SK-N-SH (cell line): ENCODE measurements at regions not wholly inside any gene's neighbourhood (a gene's known extent, or its start where the extent isn't known, plus 50 kb on each side); places are given as distances from the start of the nearest gene placed in this dataset.

ENCODE experiments used
- CTCF ChIA-PET: fragments of 300-600, 350-600 bp; formaldehyde crosslinking; extraction: SDS; loops from one replicate; lab custom pipeline; 2021; lab: Yijun Ruan, JAX
- POLR2A ChIA-PET: fragments of 350-600 bp; sonication (Branson Sonifier 250); formaldehyde crosslinking; extraction: SDS; loops from one replicate; lab custom pipeline; 2020; ENCODE audit warnings: antibody characterized with exemption, inconsistent platforms; lab: Yijun Ruan, JAX
- DNase-seq: peaks from one replicate; pipeline ENCODE4 v3.0.0; 2012
- H2AFZ ChIP-seq: fragments of 200-600 bp; sonication (generic); 2 replicates; pipeline ENCODE4 v1.8.1; 2016; ENCODE audit warnings: antibody characterized with exemption, mild to moderate bottlenecking, low read depth
- H3F3A ChIP-seq: fragments of 200-600 bp; sonication (generic); replicated peaks from 2 replicates; pipeline ENCODE3; 2016; ENCODE audit warnings: antibody characterized with exemption, mild to moderate bottlenecking; ENCODE audit not compliant: insufficient read depth
- H3K27ac ChIP-seq, 2 experiments: fragments of 200-500 bp in 1 of 2; fragments of 200-600 bp in 1 of 2; sonication (Bioruptor generic) in 1 of 2; sonication (generic), shearing (Covaris generic) in 1 of 2; 2 replicates each; pipeline versions ENCODE4 v1.5.1 to v1.6.1; 2014 to 2016; ENCODE audit warnings: low read depth in 2 of 2, inconsistent platforms in 1 of 2, low read length in 1 of 2, mild to moderate bottlenecking in 1 of 2, mixed read lengths in 1 of 2
- H3K27me3 ChIP-seq: fragments of 200-600 bp; sonication (generic), shearing (Covaris generic); 2 replicates; pipeline ENCODE4 v1.6.1; 2016; ENCODE audit warnings: mixed run types; ENCODE audit not compliant: insufficient read depth
- H3K36me3 ChIP-seq, 2 experiments: fragments of 200-500 bp in 1 of 2; fragments of 200-600 bp in 1 of 2; sonication (Bioruptor generic) in 1 of 2; sonication (generic) in 1 of 2; replicated peaks in 1 of 2; 2 replicates each; pipeline versions ENCODE3 to v1.5.1; 2014 to 2016; ENCODE audit warnings: low read length in 1 of 2, mild to moderate bottlenecking in 1 of 2; ENCODE audit not compliant: insufficient read depth in 2 of 2, control insufficient read depth in 1 of 2
- H3K4me1 ChIP-seq, 2 experiments: fragments of 200-500 bp in 1 of 2; fragments of 200-600 bp in 1 of 2; sonication (Bioruptor generic) in 1 of 2; sonication (generic), shearing (Covaris generic) in 1 of 2; 2 replicates each; pipeline versions ENCODE4 v1.5.1 to v1.6.1; 2014 to 2016; ENCODE audit warnings: low read depth in 1 of 2, low read length in 1 of 2, mixed run types in 1 of 2; ENCODE audit not compliant: insufficient read depth in 2 of 2, control insufficient read depth in 1 of 2
- H3K4me2 ChIP-seq: fragments of 200-600 bp; sonication (generic), shearing (Covaris generic); 2 replicates; pipeline ENCODE4 v1.6.1; 2017; ENCODE audit warnings: mixed run types
- H3K4me3 ChIP-seq, 2 experiments: fragments of 200-500 bp in 1 of 2; fragments of 200-600 bp in 1 of 2; sonication (Bioruptor generic) in 1 of 2; sonication (generic), shearing (Covaris generic) in 1 of 2; 2 replicates each; pipeline versions ENCODE4 v1.5.1 to v1.8.1; 2014 to 2016; ENCODE audit warnings: low read depth in 2 of 2, inconsistent platforms in 1 of 2, low read length in 1 of 2, mild to moderate bottlenecking in 1 of 2, mixed read lengths in 1 of 2, moderate library complexity in 1 of 2
- H3K79me2 ChIP-seq: fragments of 200-600 bp; sonication (generic); 2 replicates; pipeline ENCODE4 v1.8.1; 2017; ENCODE audit warnings: mild to moderate bottlenecking; ENCODE audit not compliant: insufficient read depth
- H3K9ac ChIP-seq: fragments of 200-600 bp; sonication (generic); 2 replicates; pipeline ENCODE4 v1.6.1; 2017; ENCODE audit warnings: mixed run types
- H3K9me2 ChIP-seq: fragments of 200-600 bp; sonication (generic); 2 replicates; pipeline ENCODE4 v1.6.1; 2017; ENCODE audit warnings: mixed run types
- H3K9me3 ChIP-seq: fragments of 200-600 bp; sonication (generic); 2 replicates; pipeline ENCODE4 v1.6.1; 2017; ENCODE audit warnings: mixed run types, mild to moderate bottlenecking, moderate library complexity
- H4K20me1 ChIP-seq: fragments of 200-600 bp; sonication (generic); 2 replicates; pipeline ENCODE4 v1.6.1; 2017; ENCODE audit warnings: mild to moderate bottlenecking, mixed run types; ENCODE audit not compliant: insufficient read depth
- CTCF ChIP-seq: fragments of 200-600 bp; sonication (generic); IDR thresholded peaks from 2 replicates; pipeline ENCODE4 v1.6.1; 2017; ENCODE audit warnings: antibody characterized with exemption, mild to moderate bottlenecking, moderate library complexity
- ELF1 ChIP-seq: IDR thresholded peaks from 2 replicates; pipeline ENCODE4 v1.4.0; 2012
- EZH2phosphoT487 ChIP-seq: fragments of 200-600 bp; sonication (generic); IDR thresholded peaks from 2 replicates; pipeline ENCODE4 v1.6.1; 2017; ENCODE audit warnings: low read depth, mixed run types, mild to moderate bottlenecking, antibody characterized with exemption, moderate library complexity, borderline replicate concordance
- FOSL2 ChIP-seq: IDR thresholded peaks from 2 replicates; pipeline ENCODE4 v1.4.0; 2012; ENCODE audit warnings: low read depth, mild to moderate bottlenecking, moderate library complexity, borderline replicate concordance
- GABPA ChIP-seq: IDR thresholded peaks from 2 replicates; pipeline ENCODE4 v1.4.0; 2012; ENCODE audit warnings: low read depth, mild to moderate bottlenecking
- GATA2 ChIP-seq: sonication (generic); formaldehyde crosslinking; IDR thresholded peaks from 2 replicates; pipeline ENCODE4 v1.5.0; 2020; ENCODE audit warnings: mild to moderate bottlenecking, missing genetic modification reagents
- MEF2A ChIP-seq: IDR thresholded peaks from 2 replicates; pipeline ENCODE4 v1.4.0; 2012; ENCODE audit warnings: low read depth, borderline replicate concordance
- NRF1 ChIP-seq: IDR thresholded peaks from 2 replicates; pipeline ENCODE4 v1.6.1; 2012; ENCODE audit warnings: low read depth, mild to moderate bottlenecking, low read length
- POLR2AphosphoS5 ChIP-seq: IDR thresholded peaks from 2 replicates; pipeline ENCODE4 v1.6.1; 2012; ENCODE audit warnings: low read depth, low read length
- RCOR1 ChIP-seq: fragments of 150-350 bp; IDR thresholded peaks from 2 replicates; pipeline ENCODE4 v1.6.1; 2017; ENCODE audit warnings: antibody characterized with exemption, low read length
- REST ChIP-seq: IDR thresholded peaks from 2 replicates; pipeline ENCODE4 v1.6.1; 2012; ENCODE audit warnings: mild to moderate bottlenecking, low read depth, low read length, moderate library complexity
- RFX5 ChIP-seq: IDR thresholded peaks from 2 replicates; pipeline ENCODE4 v1.6.1; 2012; ENCODE audit warnings: mild to moderate bottlenecking, improper control_type of control experiment, low read length
- RXRA ChIP-seq: IDR thresholded peaks from 2 replicates; pipeline ENCODE4 v1.4.0; 2012; ENCODE audit warnings: low read depth, mild to moderate bottlenecking, borderline replicate concordance
- SIN3A ChIP-seq: IDR thresholded peaks from 2 replicates; pipeline ENCODE4 v1.6.1; 2012; ENCODE audit warnings: low read depth, mild to moderate bottlenecking, low read length, moderate library complexity, borderline replicate concordance
- TAF1 ChIP-seq: IDR thresholded peaks from 2 replicates; pipeline ENCODE4 v1.6.1; 2012; ENCODE audit warnings: low read depth, mild to moderate bottlenecking, low read length, moderate library complexity, borderline replicate concordance
- TEAD4 ChIP-seq: IDR thresholded peaks from 2 replicates; pipeline ENCODE4 v1.4.0; 2012; ENCODE audit warnings: mild to moderate bottlenecking, borderline replicate concordance; ENCODE audit not compliant: insufficient read depth
- YY1 ChIP-seq: IDR thresholded peaks from 2 replicates; pipeline ENCODE4 v1.4.0; 2012; ENCODE audit warnings: low read depth, mild to moderate bottlenecking
- ZBTB33 ChIP-seq: IDR thresholded peaks from 2 replicates; pipeline ENCODE4 v1.4.0; 2012; ENCODE audit warnings: low read depth, borderline replicate concordance
- WGBS: methylation state at CpG from one replicate; pipeline ENCODE4 v1.1.6; 2017; ENCODE audit warnings: low lambda C conversion rate; 5-methylcytosine and 5-hydroxymethylcytosine counted together

- H3K36me3 ChIP-seq = no peaks in the 10 kb centered on the region
- no peaks in the 10 kb centered on the region for H3K9me3 ChIP-seq
- no peak overlapping the region for H3K4me3 ChIP-seq
- no peak overlapping the region for H2AFZ ChIP-seq
- H3K27ac ChIP-seq = no peak overlapping the region
- ChIA-PET POLR2A (no interaction called here), CTCF (no interaction called here)
- no peaks in the 10 kb centered on the region for H3K9me2 ChIP-seq
- DNase-seq = no peak
- H3F3A ChIP-seq = no peaks in the 10 kb centered on the region
- no peak overlapping the region for H3K9ac ChIP-seq
- H3K4me2 ChIP-seq = no peak overlapping the region
- no peaks in the 10 kb centered on the region for H3K27me3 ChIP-seq
- H3K79me2 ChIP-seq = no peaks in the 10 kb centered on the region
- WGBS = 12% methylated on average over 4 of the region's 4 CpGs
- TF ChIP-seq GATA2 (CRISPR knock-in tag) (no peak), FOSL2 (no peak), MEF2A (no peak), TAF1 (no peak), GABPA (no peak), RFX5 (no peak), CTCF (no peak), RXRA (no peak), TEAD4 (no peak), RCOR1 (no peak), ELF1 (no peak), SIN3A (no peak), NRF1 (no peak), REST (no peak), EZH2phosphoT487 (no peak), ZBTB33 (no peak), POLR2AphosphoS5 (no peak), YY1 (no peak)
- H4K20me1 ChIP-seq = no peaks in the 10 kb centered on the region
- H3K4me1 ChIP-seq = peaks cover 0 to 9% of the 10 kb centered on the region in 2 experiments; a peak in 1 of 4 replicates
These were observed 59.6 kb downstream of the OLIG3 start for GRCh38 chr6:137434640-137435039.
